HCT116 (cell line): ENCODE measurements at regions not wholly inside any gene's neighbourhood (a gene's known extent, or its start where the extent isn't known, plus 50 kb on each side); places are given as distances from the start of the nearest gene placed in this dataset.

ENCODE experiments used
- ATAC-seq: fragments of 200-7000 bp; cut with Tn5 transposase; 2 replicates; pipeline ENCODE4 v1.9.1; 2020; ENCODE audit warnings: mild to moderate bottlenecking, moderate library complexity
- BruUV-seq: library from RNA; stranded (reverse); fragments of 400-500 nt; replicated peaks from 2 replicates; lab custom pipeline; 2021; lab: Mats Ljungman, UMichigan
- CTCF ChIA-PET: fragments of 300-600 bp; sonication (Branson Sonifier 250); formaldehyde crosslinking; loops from one replicate; lab custom pipeline; 2021; ENCODE audit warnings: antibody characterized with exemption; lab: Charles Lee
- POLR2A ChIA-PET: fragments of 300-600, 350-600 bp; sonication (Branson Sonifier 250); formaldehyde crosslinking; loops from one replicate; lab custom pipeline; 2021; ENCODE audit warnings: antibody characterized with exemption; lab: Charles Lee
- RAD21 ChIA-PET, 2 experiments: fragments of 300-600 bp; sonication (Branson Sonifier 250); formaldehyde crosslinking; loops; one replicate each; lab custom pipeline; 2023; ENCODE audit warnings: low total read pairs in 2 of 2; ENCODE audit not compliant: uncharacterized antibody in 2 of 2, unreplicated experiment in 2 of 2, low non-redundant PET in 1 of 2; lab: Charles Lee
- DNase-seq: peaks from one replicate; pipeline ENCODE4 v3.0.0-alpha.2; 2010; ENCODE audit warnings: low read depth, low spot score
- H2AFZ ChIP-seq: fragments of 200-600 bp; shearing (Covaris generic), sonication (generic); 2 replicates; pipeline ENCODE4 v1.6.1; 2017; ENCODE audit warnings: low read depth, mixed run types, mixed read lengths, antibody characterized with exemption, low read length; ENCODE audit not compliant: poor library complexity, severe bottlenecking
- H3K27ac ChIP-seq: 2 replicates; pipeline ENCODE4 v1.5.1; 2012; ENCODE audit warnings: low read depth, low read length
- H3K27me3 ChIP-seq: fragments of 200-600 bp; sonication (generic); 2 replicates; pipeline ENCODE4 v1.6.1; 2016; ENCODE audit warnings: mixed run types, low read length, mixed read lengths; ENCODE audit not compliant: insufficient read depth
- H3K36me3 ChIP-seq, 2 experiments: fragments of 200-500 bp in 1 of 2; fragments of 200-600 bp in 1 of 2; sonication (Bioruptor generic) in 1 of 2; sonication (generic) in 1 of 2; 2 replicates each; pipeline versions ENCODE4 v1.5.1 to v1.6.1; 2014 to 2016; ENCODE audit warnings: low read length in 2 of 2, inconsistent platforms in 1 of 2, mixed read lengths in 1 of 2, mixed run types in 1 of 2; ENCODE audit not compliant: insufficient read depth in 2 of 2, control insufficient read depth in 1 of 2
- H3K4me1 ChIP-seq, 2 experiments: fragments of 200-600 bp in 1 of 2; sonication (generic) in 1 of 2; 2 replicates each; pipeline versions ENCODE4 v1.5.1 to v1.6.1; 2012 to 2017; ENCODE audit warnings: low read length in 2 of 2, inconsistent platforms in 1 of 2, mild to moderate bottlenecking in 1 of 2, mixed read lengths in 1 of 2, mixed run types in 1 of 2, moderate library complexity in 1 of 2; ENCODE audit not compliant: insufficient read depth in 2 of 2, control insufficient read depth in 1 of 2
- H3K4me2 ChIP-seq: fragments of 200-600 bp; sonication (generic); 2 replicates; pipeline ENCODE4 v1.6.1; 2017; ENCODE audit warnings: mixed run types, low read length, mixed read lengths
- H3K4me3 ChIP-seq, 2 experiments: fragments of 200-600 bp in 1 of 2; sonication (generic) in 1 of 2; replicated peaks in 1 of 2; 2 replicates each; pipeline ENCODE4 v1.5.1; 2011 to 2016; ENCODE audit warnings: low read length in 2 of 2, control low read depth in 1 of 2, low read depth in 1 of 2, mild to moderate bottlenecking in 1 of 2, mixed read lengths in 1 of 2, mixed run types in 1 of 2
- H3K79me2 ChIP-seq: fragments of 200-600 bp; sonication (generic); 2 replicates; pipeline ENCODE4 v1.6.1; 2017; ENCODE audit warnings: mild to moderate bottlenecking, mixed run types, low read length, moderate library complexity, mixed read lengths; ENCODE audit not compliant: insufficient read depth
- H3K9ac ChIP-seq: fragments of 200-600 bp; sonication (generic); 2 replicates; pipeline ENCODE4 v1.6.1; 2016; ENCODE audit warnings: low read length, mixed read lengths
- H3K9me2 ChIP-seq: fragments of 200-600 bp; sonication (generic), shearing (Covaris generic); 2 replicates; pipeline ENCODE4 v1.6.1; 2017; ENCODE audit warnings: mixed run types, mild to moderate bottlenecking, moderate library complexity; ENCODE audit not compliant: insufficient read depth
- H3K9me3 ChIP-seq, 2 experiments: fragments of 200-500 bp in 1 of 2; fragments of 200-600 bp in 1 of 2; sonication (Bioruptor generic) in 1 of 2; sonication (generic) in 1 of 2; 2 replicates each; pipeline ENCODE4 v1.6.1; 2014 to 2017; ENCODE audit warnings: low read length in 2 of 2, mixed read lengths in 2 of 2, inconsistent platforms in 1 of 2, low read depth in 1 of 2, mild to moderate bottlenecking in 1 of 2, mixed run types in 1 of 2, moderate library complexity in 1 of 2; ENCODE audit not compliant: control insufficient read depth in 1 of 2, insufficient read depth in 1 of 2
- H4K20me1 ChIP-seq: fragments of 200-600 bp; sonication (generic), shearing (Covaris generic); 2 replicates; pipeline ENCODE4 v1.6.1; 2017; ENCODE audit warnings: mixed run types, mild to moderate bottlenecking, moderate library complexity; ENCODE audit not compliant: insufficient read depth
- ATF3 ChIP-seq: IDR thresholded peaks from 2 replicates; pipeline ENCODE4 v1.6.1; 2012
- CBX3 ChIP-seq: IDR thresholded peaks from 2 replicates; pipeline ENCODE4 v1.6.1; 2012; ENCODE audit warnings: low read depth
- CEBPB ChIP-seq: IDR thresholded peaks from 2 replicates; pipeline ENCODE4 v1.6.1; 2012; ENCODE audit warnings: low read depth
- EGR1 ChIP-seq: IDR thresholded peaks from 2 replicates; pipeline ENCODE4 v1.6.1; 2012; ENCODE audit warnings: low read depth
- ELF1 ChIP-seq: IDR thresholded peaks from 2 replicates; pipeline ENCODE4 v1.6.1; 2012; ENCODE audit warnings: low read depth, borderline replicate concordance
- EZH2 ChIP-seq: fragments of 200-600 bp; sonication (generic); IDR thresholded peaks from 2 replicates; pipeline ENCODE4 v1.6.1; 2017; ENCODE audit warnings: antibody characterized with exemption, mixed run types
- EZH2phosphoT487 ChIP-seq: fragments of 200-600 bp; IDR thresholded peaks from 2 replicates; pipeline ENCODE4 v1.6.1; 2018; ENCODE audit warnings: antibody characterized with exemption, borderline replicate concordance
- POLR2A ChIP-seq: IDR thresholded peaks from 2 replicates; pipeline ENCODE4 v1.7.0; 2011; ENCODE audit warnings: borderline replicate concordance; ENCODE audit not compliant: insufficient read depth, insufficient read length; ENCODE audit errors: extremely low read depth
- POLR2AphosphoS5 ChIP-seq: IDR thresholded peaks from 2 replicates; pipeline ENCODE4 v1.6.1; 2011; ENCODE audit warnings: mild to moderate bottlenecking, low read depth, low read length, moderate library complexity
- REST ChIP-seq: IDR thresholded peaks from 2 replicates; pipeline ENCODE4 v1.6.1; 2012; ENCODE audit warnings: low read depth
- SIN3A ChIP-seq: IDR thresholded peaks from 2 replicates; pipeline ENCODE4 v1.6.1; 2012; ENCODE audit warnings: low read depth
- SP1 ChIP-seq: IDR thresholded peaks from 2 replicates; pipeline ENCODE4 v1.6.1; 2012; ENCODE audit warnings: low read depth
- SRF ChIP-seq: IDR thresholded peaks from 2 replicates; pipeline ENCODE4 v1.6.1; 2012; ENCODE audit warnings: low read depth
- YY1 ChIP-seq: IDR thresholded peaks from 2 replicates; pipeline ENCODE4 v1.6.1; 2011; ENCODE audit warnings: low read length, low read depth, moderate library complexity, mild to moderate bottlenecking; ENCODE audit not compliant: insufficient replicate concordance; ENCODE audit errors: extremely low read depth
- ZBTB33 ChIP-seq: IDR thresholded peaks from 2 replicates; pipeline ENCODE4 v1.6.1; 2011; ENCODE audit warnings: mild to moderate bottlenecking, low read length, moderate library complexity; ENCODE audit not compliant: insufficient replicate concordance; ENCODE audit errors: extremely low read depth
- ZFX ChIP-seq: fragments of 450-650 bp; IDR thresholded peaks from 2 replicates; pipeline ENCODE4 v1.6.1; 2017
- ZNF274 ChIP-seq: fragments of 200-500 bp; sonication (Bioruptor generic); IDR thresholded peaks from 2 replicates; pipeline ENCODE4 v1.6.1; 2014; ENCODE audit warnings: mild to moderate bottlenecking, low read depth, low read length, inconsistent platforms
- intact Hi-C: fragments of 100-400 bp; cut with micrococcal nuclease; formaldehyde crosslinking; loops from 2 replicates; pipeline ENCODE4 v1.10.0; 2022
- TF ChIP-seq, protein P1 (sequence below), 3 experiments: fragments of 200-600 bp in 1 of 3; sonication (generic) in 1 of 3; IDR thresholded peaks in 2 of 3; conservative IDR thresholded peaks in 1 of 3; 2 replicates each; pipeline ENCODE4 v1.5.1; 2012 to 2017; ENCODE audit warnings: low read depth in 2 of 3, low read length in 2 of 3, antibody characterized with exemption in 1 of 3, borderline replicate concordance in 1 of 3, control low read depth in 1 of 3, mild to moderate bottlenecking in 1 of 3, mixed read lengths in 1 of 3, mixed run types in 1 of 3, moderate library complexity in 1 of 3; ENCODE audit not compliant: insufficient read depth in 1 of 3

DNA sequence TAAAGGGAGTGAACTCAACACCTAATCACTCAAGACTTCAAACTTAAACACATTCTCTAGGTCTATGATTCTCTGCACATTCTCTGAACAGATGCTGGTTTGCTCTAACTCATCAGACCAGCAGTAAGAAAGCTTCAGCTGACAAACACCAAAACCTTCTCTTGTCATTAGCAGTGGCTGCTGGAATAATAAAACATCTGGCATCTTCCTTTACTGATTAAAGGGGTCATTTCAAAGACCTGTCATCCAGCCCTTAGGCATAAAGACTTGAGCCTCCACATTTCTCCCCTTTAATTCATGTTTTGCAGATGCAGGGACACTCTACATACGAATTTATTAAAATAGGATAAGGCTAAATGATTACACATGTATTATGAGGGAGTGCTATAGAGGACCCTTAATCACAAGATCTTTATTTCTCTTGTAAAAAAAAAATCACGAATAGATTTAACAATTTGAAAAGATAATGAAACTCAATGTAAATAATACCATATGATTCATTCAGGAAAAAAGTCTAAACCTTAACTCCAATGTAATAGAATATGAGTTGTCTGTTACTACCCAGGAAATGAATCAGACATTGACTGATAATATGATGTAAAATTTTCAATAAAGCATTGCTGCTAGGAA is 152.4 kb upstream of the GNAI1 start:
- no peak for TF ChIP-seq CEBPB
- no peak for TF ChIP-seq SRF
- TF ChIP-seq SIN3A = no peak
- no peak for TF ChIP-seq EGR1
- no peak for TF ChIP-seq ELF1
- TF ChIP-seq SP1 = no peak
- TF ChIP-seq ZBTB33 = no peak
- TF ChIP-seq, protein P1, sequence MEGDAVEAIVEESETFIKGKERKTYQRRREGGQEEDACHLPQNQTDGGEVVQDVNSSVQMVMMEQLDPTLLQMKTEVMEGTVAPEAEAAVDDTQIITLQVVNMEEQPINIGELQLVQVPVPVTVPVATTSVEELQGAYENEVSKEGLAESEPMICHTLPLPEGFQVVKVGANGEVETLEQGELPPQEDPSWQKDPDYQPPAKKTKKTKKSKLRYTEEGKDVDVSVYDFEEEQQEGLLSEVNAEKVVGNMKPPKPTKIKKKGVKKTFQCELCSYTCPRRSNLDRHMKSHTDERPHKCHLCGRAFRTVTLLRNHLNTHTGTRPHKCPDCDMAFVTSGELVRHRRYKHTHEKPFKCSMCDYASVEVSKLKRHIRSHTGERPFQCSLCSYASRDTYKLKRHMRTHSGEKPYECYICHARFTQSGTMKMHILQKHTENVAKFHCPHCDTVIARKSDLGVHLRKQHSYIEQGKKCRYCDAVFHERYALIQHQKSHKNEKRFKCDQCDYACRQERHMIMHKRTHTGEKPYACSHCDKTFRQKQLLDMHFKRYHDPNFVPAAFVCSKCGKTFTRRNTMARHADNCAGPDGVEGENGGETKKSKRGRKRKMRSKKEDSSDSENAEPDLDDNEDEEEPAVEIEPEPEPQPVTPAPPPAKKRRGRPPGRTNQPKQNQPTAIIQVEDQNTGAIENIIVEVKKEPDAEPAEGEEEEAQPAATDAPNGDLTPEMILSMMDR (IDR thresholded peaks at IDR 0.05 in 2 of 3, conservative IDR thresholded peaks at IDR 0.05 in 1 of 3; ENCODE audit: borderline replicate concordance in 1 of 3, insufficient read depth in 1 of 3, low read depth in 2 of 3, low read length in 2 of 3) = no peak
- no peak for TF ChIP-seq ZNF274
- no peak for TF ChIP-seq ZFX
- TF ChIP-seq CBX3 = no peak
- TF ChIP-seq EZH2 = no peak
- TF ChIP-seq YY1 = no peak
- TF ChIP-seq REST = no peak
- no peak for TF ChIP-seq POLR2AphosphoS5
- TF ChIP-seq ATF3 = no peak
- TF ChIP-seq POLR2A = no peak
- TF ChIP-seq EZH2phosphoT487 = no peak
- no TSS peak for BruUV-seq
- no peaks in the 10 kb centered on the region for H3K79me2 ChIP-seq
- no peaks in the 10 kb centered on the region for H4K20me1 ChIP-seq
- H3K9me3 ChIP-seq = no peaks in the 10 kb centered on the region
- ATAC-seq = no peak
- no peak overlapping the region for H2AFZ ChIP-seq
- POLR2A ChIA-PET = no interaction called here
- H3K4me1 ChIP-seq = no peaks in the 10 kb centered on the region
- RAD21 ChIA-PET = no interaction called here
- CTCF ChIA-PET = no interaction called here
- DNase-seq = no peak
- intact Hi-C loops = no loop called here
- no peaks in the 10 kb centered on the region for H3K27me3 ChIP-seq
- no peak overlapping the region for H3K27ac ChIP-seq
- no peak overlapping the region for H3K4me3 ChIP-seq
- H3K36me3 ChIP-seq = no peaks in the 10 kb centered on the region
- no peak overlapping the region for H3K9ac ChIP-seq
- no peaks in the 10 kb centered on the region for H3K9me2 ChIP-seq
- no peak overlapping the region for H3K4me2 ChIP-seq
